ENCODE measurements at regions not wholly inside any gene's neighbourhood (a gene's known extent, or its start where the extent isn't known, plus 50 kb on each side); places are given as distances from the start of the nearest gene placed in this dataset.

- no peak for DNase-seq (ENCODE audit: low read depth)
- TF ChIP-seq CTCF (conservative IDR thresholded peaks at IDR 0.05; ENCODE audit: control insufficient read depth, insufficient read depth, low read depth, low read length), result no peak
- no peak overlapping the region for H3K4me3 ChIP-seq (ENCODE audit: control insufficient read depth, low read depth, low read length)
These were observed 207.5 kb downstream of the INSIG2 start for GRCh38 chr2:118295592-118296390.

GRCh38 chr2:118294063-118294462 lies 205.8 kb downstream of the INSIG2 start:
- no peak for DNase-seq (ENCODE audit: low read depth)
- no peak for TF ChIP-seq CTCF (conservative IDR thresholded peaks at IDR 0.05; ENCODE audit: control insufficient read depth, insufficient read depth, low read depth, low read length)
- no peak overlapping the region for H3K4me3 ChIP-seq (ENCODE audit: control insufficient read depth, low read depth, low read length)

- DNase-seq (ENCODE audit: low read depth), result peak; percentile 75
- TF ChIP-seq CTCF (conservative IDR thresholded peaks at IDR 0.05; ENCODE audit: control insufficient read depth, insufficient read depth, low read depth, low read length), result no peak
- H3K4me3 ChIP-seq (ENCODE audit: control insufficient read depth, low read depth, low read length), result no peak overlapping the region
These were observed 204.7 kb downstream of the INSIG2 start for GRCh38 chr2:118292991-118293390.

DNA sequence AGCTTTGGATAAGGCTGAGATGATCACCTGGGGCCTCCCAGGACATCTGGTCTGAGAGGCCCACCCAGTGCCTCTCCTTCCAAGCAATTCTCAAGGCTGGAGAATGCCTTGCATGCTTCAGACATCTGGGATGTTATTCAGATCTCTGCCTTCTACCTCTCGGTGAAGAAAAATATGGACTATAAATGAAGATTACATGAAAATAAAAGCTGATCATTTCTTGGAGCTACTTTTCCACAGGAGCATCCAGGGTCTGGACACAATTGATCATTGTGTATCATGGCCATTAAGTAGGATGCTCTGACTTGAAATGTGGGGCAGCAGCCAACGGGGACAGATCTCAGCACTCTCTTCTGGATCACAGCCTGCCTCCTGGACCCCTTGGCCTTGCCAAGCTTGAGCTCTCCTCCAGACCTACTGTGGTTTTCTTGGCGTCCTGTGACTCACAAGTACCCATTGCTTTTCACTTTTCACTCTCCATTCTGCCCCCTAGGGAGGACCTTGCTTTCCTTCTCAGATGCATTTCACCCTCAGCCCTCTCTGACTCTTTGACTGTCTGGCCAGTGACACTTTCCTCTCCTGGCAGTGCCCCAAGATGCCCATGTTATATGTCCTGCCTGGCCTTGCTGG lies 203.1 kb downstream of the INSIG2 start:
- H3K4me3 ChIP-seq (ENCODE audit: control insufficient read depth, low read depth, low read length), result no peak overlapping the region
- TF ChIP-seq CTCF (conservative IDR thresholded peaks at IDR 0.05; ENCODE audit: control insufficient read depth, insufficient read depth, low read depth, low read length), result peak; percentile 21
- DNase-seq (ENCODE audit: low read depth), result peak; percentile 72

- peak; percentile 30 for DNase-seq (ENCODE audit: low read depth)
- TF ChIP-seq CTCF (conservative IDR thresholded peaks at IDR 0.05; ENCODE audit: control insufficient read depth, insufficient read depth, low read depth, low read length), result no peak
- no peak overlapping the region for H3K4me3 ChIP-seq (ENCODE audit: control insufficient read depth, low read depth, low read length)
These were observed 202.4 kb downstream of the INSIG2 start for GRCh38 chr2:118290411-118291250.

DNA sequence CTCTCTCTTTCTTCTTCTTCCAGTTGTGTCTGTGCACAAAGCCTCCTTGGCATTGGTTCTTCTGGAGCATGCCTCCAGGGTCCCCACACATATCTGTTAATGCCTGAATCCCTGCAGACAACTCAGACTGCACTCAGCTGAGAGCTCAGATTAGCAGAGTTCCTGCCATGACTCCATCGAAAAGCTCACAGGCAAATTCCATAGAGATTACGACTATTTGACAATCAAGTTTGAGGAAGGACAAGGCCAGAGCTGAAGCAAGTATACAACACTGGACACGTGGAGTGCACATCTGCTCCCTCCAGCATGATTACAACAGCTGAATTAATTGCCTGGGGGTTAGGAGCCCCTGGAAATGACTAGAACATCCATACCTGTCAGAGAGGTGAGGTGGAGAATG lies 190.7 kb downstream of the INSIG2 start:
- no peak overlapping the region for H3K4me3 ChIP-seq (ENCODE audit: control insufficient read depth, low read depth, low read length)
- TF ChIP-seq CTCF (conservative IDR thresholded peaks at IDR 0.05; ENCODE audit: control insufficient read depth, insufficient read depth, low read depth, low read length), result no peak
- DNase-seq (ENCODE audit: low read depth), result no peak

Data from fibroblast of mammary gland (primary cell).